Heart right ventricle (tissue), 16 donors: ENCODE measurements at regions not wholly inside any gene's neighbourhood (a gene's known extent, or its start where the extent isn't known, plus 50 kb on each side); places are given as distances from the start of the nearest gene placed in this dataset.

ENCODE experiments used
- ATAC-seq, 8 donors: fragments of 200-7000 bp; cut with Tn5 transposase; one replicate each; pipeline ENCODE4 v1.9.1; 2020; ENCODE audit warnings: mild to moderate bottlenecking in 8 of 8, moderate library complexity in 8 of 8, moderate number of reproducible peaks in 1 of 8
- DNase-seq, 2 donors: peaks; one replicate each; pipeline ENCODE4 v3.0.0-alpha.2; 2020
- H3K27ac ChIP-seq, 10 donors: fragments of 200-600 bp; sonication (generic) in 2 of 10; one replicate each; pipeline versions ENCODE4 v1.5.0 to v1.8.0; 2020 to 2022; ENCODE audit warnings: mild to moderate bottlenecking in 3 of 10
- H3K27me3 ChIP-seq, 7 donors: fragments of 200-600 bp; one replicate each; pipeline ENCODE4 v1.8.0; 2021 to 2022; ENCODE audit warnings: mild to moderate bottlenecking in 2 of 7
- H3K36me3 ChIP-seq, 9 donors: fragments of 200-600 bp; sonication (generic) in 1 of 9; one replicate each; pipeline versions ENCODE4 v1.5.0 to v1.8.0; 2020 to 2022; ENCODE audit warnings: mild to moderate bottlenecking in 2 of 9
- H3K4me1 ChIP-seq, 9 donors: fragments of 200-600 bp; sonication (generic) in 1 of 9; one replicate each; pipeline versions ENCODE4 v1.5.0 to v1.8.0; 2020 to 2022; ENCODE audit warnings: mild to moderate bottlenecking in 4 of 9
- H3K4me3 ChIP-seq, 10 donors: fragments of 200-600 bp; sonication (generic) in 2 of 10; one replicate each; pipeline versions ENCODE4 v1.5.0 to v1.8.0; 2020 to 2022; ENCODE audit warnings: mild to moderate bottlenecking in 7 of 10, moderate library complexity in 2 of 10
- H3K9me3 ChIP-seq, 11 donors: fragments of 200-600 bp in 10 of 11; sonication (generic) in 2 of 11; one replicate each; pipeline versions ENCODE4 v1.5.0 to v1.8.0; 2013 to 2022; ENCODE audit warnings: mild to moderate bottlenecking in 2 of 11, control low read depth in 1 of 11, moderate library complexity in 1 of 11
- CTCF ChIP-seq, 9 donors: fragments of 200-600 bp; sonication (generic) in 2 of 9; IDR thresholded peaks; one replicate each; pipeline versions ENCODE4 v1.5.0 to v1.8.0; 2021 to 2022; ENCODE audit warnings: antibody characterized with exemption in 9 of 9, mild to moderate bottlenecking in 5 of 9, moderate library complexity in 1 of 9
- WGBS, 2 donors: extraction: QIAGEN DNeasy Blood & Tissue Kit; methylation state at CpG; one replicate each; pipeline ENCODE4 v1.1.7; 2013; ENCODE audit warnings: inconsistent platforms in 1 of 2; 5-methylcytosine and 5-hydroxymethylcytosine counted together
- intact Hi-C, 10 donors: fragments of 100-400 bp; cut with DNase I; formaldehyde crosslinking; loops; one replicate each; pipeline versions ENCODE4 v1.11.1 to v1.14.2; 2022
- donor health status: Arrhythmogenic right ventricular cardiomyopathy.
- donor health status: ischemic (EF 13 %, LVEDD 7.1; RV severe dilation, severe dysfunction).
- donor health status: healthy with polysubstance abuse.
- donor health status: DM: no; HTN: yes; CAD: no.
- donor health status: DM: no; HTN: no; CAD: no.
- donor health status: ischemic (EF 25% LVEDD 6.9; RV normal size, moderate dysfunction).
- donor health status: ischemic (EF 25% LVEDD 5.7; RV mildly dilated, moderate dysfunction).
- donor health status: healthy.
- donor health status: DM: yes; HTN: yes; CAD: no.
- donor health status: Ischemic cardiomyopathy.
- donor health status: ischemic (EF 35%, LVEDD 5.7; RV mildly dilated, moderate dysfunction).
- donor health status: nonischemic (EF 11% LVEDD 7.7; RV severe dilation, severe dysfunction).
- donor health status: DM: yes; HTN: yes; CAD: no.
- donor health status: PGD.
- donor health status: ischemic (EF 29% LVEDD 5.4; RV normal size, mild dysfunction).
- donor health status: nonischemic (EF 23%, LVEDD 6.1; RV moderate dilation, normal function).

GRCh38 chr17:34713687-34714086 is 134.3 kb downstream of the TMEM132E start:
- 93 to 94% methylated on average over 1 of the region's 1 CpG for WGBS, 2 donors
- Histone ChIP-seq H3K27me3 (peaks cover 0 to 49% (median 20%) of the 10 kb centered on the region in 7 donors), H3K36me3 (no peaks in the 10 kb centered on the region), H3K4me1 (no peaks in the 10 kb centered on the region), H3K4me3 (no peak overlapping the region), H3K9me3 (no peaks in the 10 kb centered on the region), H3K27ac (no peak overlapping the region)
- no peak for DNase-seq
- intact Hi-C loops: no loop called here
- no peak for ATAC-seq
- TF ChIP-seq CTCF (IDR thresholded peaks at IDR 0.05): no peak

GRCh38 chr17:34712481-34713195 is 133.3 kb downstream of the TMEM132E start:
- intact Hi-C loops: no loop called here
- Histone ChIP-seq H3K4me3 (no peak overlapping the region), H3K4me1 (no peaks in the 10 kb centered on the region), H3K27me3 (peaks cover 0 to 49% (median 20%) of the 10 kb centered on the region in 7 donors), H3K36me3 (no peaks in the 10 kb centered on the region), H3K27ac (no peak overlapping the region), H3K9me3 (no peaks in the 10 kb centered on the region)
- no peak for TF ChIP-seq CTCF (IDR thresholded peaks at IDR 0.05)
- DNase-seq: no peak
- no peak for ATAC-seq
- 70 to 74% methylated on average over 3 of the region's 3 CpGs for WGBS, 2 donors

GRCh38 chr17:34711646-34712045 is 132.3 kb downstream of the TMEM132E start:
- H3K9me3 ChIP-seq: no peaks in the 10 kb centered on the region
- TF ChIP-seq CTCF (IDR thresholded peaks at IDR 0.05): no peak
- intact Hi-C loops: no loop called here
- H3K27me3 ChIP-seq: peaks cover 0 to 49% (median 20%) of the 10 kb centered on the region in 7 donors
- no peak overlapping the region for H3K27ac ChIP-seq
- no peak for ATAC-seq
- no peak for DNase-seq
- WGBS, 2 donors: 53 to 57% methylated on average over 5 of the region's 5 CpGs
- no peaks in the 10 kb centered on the region for H3K36me3 ChIP-seq
- no peak overlapping the region for H3K4me3 ChIP-seq
- H3K4me1 ChIP-seq: no peaks in the 10 kb centered on the region

- no peak for TF ChIP-seq CTCF (IDR thresholded peaks at IDR 0.05)
- 75 to 83% methylated on average over 3 of the region's 3 CpGs for WGBS, 2 donors
- H3K27me3 ChIP-seq: peaks cover 0 to 49% (median 20%) of the 10 kb centered on the region in 7 donors
These were observed 130.8 kb downstream of the TMEM132E start for GRCh38 chr17:34710226-34710625.

More at GRCh38 chr17:34710226-34710625, 130.8 kb downstream of the TMEM132E start:
- no peak overlapping the region for H3K27ac ChIP-seq
- ATAC-seq: no peak
- no peaks in the 10 kb centered on the region for H3K9me3 ChIP-seq
- intact Hi-C loops: no loop called here
- no peaks in the 10 kb centered on the region for H3K36me3 ChIP-seq
- no peak overlapping the region for H3K4me3 ChIP-seq
- H3K4me1 ChIP-seq: no peaks in the 10 kb centered on the region
- no peak for DNase-seq
